ENCODE measurements at regions not wholly inside any gene's neighbourhood (a gene's known extent, or its start where the extent isn't known, plus 50 kb on each side); places are given as distances from the start of the nearest gene placed in this dataset.

GRCh38 chrX:10798041-10798440 is 177.7 kb upstream of the MID1 start:
- POLR2A ChIA-PET = no interaction called here
- H3K27ac Mint-ChIP-seq = no peak overlapping the region

GRCh38 chrX:10800796-10801195 is 180.4 kb upstream of the MID1 start:
- Mint-ChIP-seq H3K9me3 (no peaks in the 10 kb centered on the region), H3K4me1 (no peaks in the 10 kb centered on the region), H3K36me3 (ENCODE audit: low read depth) (no peaks in the 10 kb centered on the region), H3K27me3 (no peaks in the 10 kb centered on the region), H3K4me3 (no peak overlapping the region), H3K27ac (no peak overlapping the region)
- CTCF ChIA-PET = no interaction called here
- no peak for DNase-seq
- POLR2A ChIA-PET = no interaction called here

More at GRCh38 chrX:10798041-10798440, 177.7 kb upstream of the MID1 start:
- H3K27me3 Mint-ChIP-seq = no peaks in the 10 kb centered on the region
- no peak for DNase-seq
- H3K4me3 Mint-ChIP-seq = no peak overlapping the region
- CTCF ChIA-PET = no interaction called here
- H3K4me1 Mint-ChIP-seq = no peaks in the 10 kb centered on the region
- H3K36me3 Mint-ChIP-seq (ENCODE audit: low read depth) = no peaks in the 10 kb centered on the region
- no peaks in the 10 kb centered on the region for H3K9me3 Mint-ChIP-seq

- ChIA-PET CTCF (no interaction called here), POLR2A (no interaction called here)
- Mint-ChIP-seq H3K27me3 (no peaks in the 10 kb centered on the region), H3K4me1 (no peaks in the 10 kb centered on the region), H3K36me3 (ENCODE audit: low read depth) (no peaks in the 10 kb centered on the region), H3K4me3 (no peak overlapping the region), H3K27ac (no peak overlapping the region), H3K9me3 (no peaks in the 10 kb centered on the region)
- DNase-seq = no peak
Observed at GRCh38 chrX:10811111-10811510, 190.7 kb upstream of the MID1 start.

- Mint-ChIP-seq H3K27me3 (no peaks in the 10 kb centered on the region), H3K4me3 (no peak overlapping the region), H3K9me3 (no peaks in the 10 kb centered on the region), H3K27ac (no peak overlapping the region), H3K4me1 (no peaks in the 10 kb centered on the region), H3K36me3 (ENCODE audit: low read depth) (no peaks in the 10 kb centered on the region)
- POLR2A ChIA-PET = no interaction called here
- no peak for DNase-seq
- CTCF ChIA-PET = no interaction called here
Observed at GRCh38 chrX:10813761-10814160, 193.4 kb upstream of the MID1 start.

- no peaks in the 10 kb centered on the region for H3K9me3 Mint-ChIP-seq
- H3K27me3 Mint-ChIP-seq = no peaks in the 10 kb centered on the region
- no peak overlapping the region for H3K27ac Mint-ChIP-seq
- no peaks in the 10 kb centered on the region for H3K4me1 Mint-ChIP-seq
- no peak for DNase-seq
- POLR2A ChIA-PET = no interaction called here
- no peaks in the 10 kb centered on the region for H3K36me3 Mint-ChIP-seq (ENCODE audit: low read depth)
- CTCF ChIA-PET = no interaction called here
- H3K4me3 Mint-ChIP-seq = no peak overlapping the region
Observed at GRCh38 chrX:10818651-10819050, 198.3 kb upstream of the MID1 start.

GRCh38 chrX:10819973-10820372 is 199.6 kb upstream of the MID1 start:
- Mint-ChIP-seq H3K36me3 (ENCODE audit: low read depth) (no peaks in the 10 kb centered on the region), H3K4me1 (no peaks in the 10 kb centered on the region), H3K4me3 (no peak overlapping the region), H3K27ac (no peak overlapping the region), H3K9me3 (peaks cover 2% of the 10 kb centered on the region), H3K27me3 (no peaks in the 10 kb centered on the region)
- no peak for DNase-seq
- POLR2A ChIA-PET = no interaction called here
- CTCF ChIA-PET = no interaction called here

GRCh38 chrX:10821293-10821692 is 200.9 kb upstream of the MID1 start:
- H3K4me3 Mint-ChIP-seq = no peak overlapping the region
- no peak overlapping the region for H3K27ac Mint-ChIP-seq
- DNase-seq = no peak
- H3K27me3 Mint-ChIP-seq = no peaks in the 10 kb centered on the region
- H3K4me1 Mint-ChIP-seq = no peaks in the 10 kb centered on the region
- H3K36me3 Mint-ChIP-seq (ENCODE audit: low read depth) = no peaks in the 10 kb centered on the region
- POLR2A ChIA-PET = no interaction called here
- peaks cover 2% of the 10 kb centered on the region for H3K9me3 Mint-ChIP-seq
- CTCF ChIA-PET = no interaction called here

GRCh38 chrX:10828036-10828435 is 207.7 kb upstream of the MID1 start:
- DNase-seq = no peak
- no peaks in the 10 kb centered on the region for H3K36me3 Mint-ChIP-seq (ENCODE audit: low read depth)
- H3K27me3 Mint-ChIP-seq = no peaks in the 10 kb centered on the region
- H3K9me3 Mint-ChIP-seq = peaks cover 2% of the 10 kb centered on the region
- ChIA-PET CTCF (no interaction called here), POLR2A (no interaction called here)
- H3K4me1 Mint-ChIP-seq = no peaks in the 10 kb centered on the region
- H3K27ac Mint-ChIP-seq = no peak overlapping the region
- H3K4me3 Mint-ChIP-seq = no peak overlapping the region

- H3K4me3 Mint-ChIP-seq = no peak overlapping the region
- DNase-seq = no peak
- ChIA-PET CTCF (no interaction called here), POLR2A (no interaction called here)
- peaks cover 2% of the 10 kb centered on the region for H3K9me3 Mint-ChIP-seq
- no peaks in the 10 kb centered on the region for H3K4me1 Mint-ChIP-seq
- no peaks in the 10 kb centered on the region for H3K36me3 Mint-ChIP-seq (ENCODE audit: low read depth)
- H3K27ac Mint-ChIP-seq = no peak overlapping the region
- H3K27me3 Mint-ChIP-seq = no peaks in the 10 kb centered on the region
Observed at GRCh38 chrX:10828640-10829039, 208.3 kb upstream of the MID1 start.

GRCh38 chrX:10831716-10832502 is 211.5 kb upstream of the MID1 start:
- no peak overlapping the region for H3K4me3 Mint-ChIP-seq
- H3K9me3 Mint-ChIP-seq = no peaks in the 10 kb centered on the region
- no peaks in the 10 kb centered on the region for H3K36me3 Mint-ChIP-seq (ENCODE audit: low read depth)
- H3K27ac Mint-ChIP-seq = no peak overlapping the region
- no peaks in the 10 kb centered on the region for H3K27me3 Mint-ChIP-seq
- DNase-seq = no peak
- H3K4me1 Mint-ChIP-seq = no peaks in the 10 kb centered on the region
- CTCF ChIA-PET = no interaction called here
- POLR2A ChIA-PET = no interaction called here

- Mint-ChIP-seq H3K9me3 (no peaks in the 10 kb centered on the region), H3K27me3 (no peaks in the 10 kb centered on the region), H3K27ac (no peak overlapping the region), H3K4me1 (no peaks in the 10 kb centered on the region), H3K4me3 (no peak overlapping the region), H3K36me3 (ENCODE audit: low read depth) (no peaks in the 10 kb centered on the region)
- DNase-seq = no peak
- ChIA-PET POLR2A (no interaction called here), CTCF (no interaction called here)
Observed at GRCh38 chrX:10833299-10834169, 213.1 kb upstream of the MID1 start.

- Mint-ChIP-seq H3K36me3 (ENCODE audit: low read depth) (no peaks in the 10 kb centered on the region), H3K4me3 (no peak overlapping the region), H3K27me3 (no peaks in the 10 kb centered on the region), H3K27ac (no peak overlapping the region), H3K9me3 (no peaks in the 10 kb centered on the region), H3K4me1 (no peaks in the 10 kb centered on the region)
- DNase-seq = no peak
- POLR2A ChIA-PET = no interaction called here
- CTCF ChIA-PET = no interaction called here
Observed at GRCh38 chrX:10841579-10841978, 221.2 kb upstream of the MID1 start.

GRCh38 chrX:10842646-10843045 is 222.3 kb upstream of the MID1 start:
- H3K27me3 Mint-ChIP-seq = no peaks in the 10 kb centered on the region
- ChIA-PET POLR2A (no interaction called here), CTCF (interaction anchor here (0.7 kb wide), 1 partner anchor 1857 kb away, joined by 5 read pairs; no protein-coding TSS in a partner anchor)
- no peak overlapping the region for H3K27ac Mint-ChIP-seq
- no peak overlapping the region for H3K4me3 Mint-ChIP-seq
- no peaks in the 10 kb centered on the region for H3K36me3 Mint-ChIP-seq (ENCODE audit: low read depth)
- no peaks in the 10 kb centered on the region for H3K4me1 Mint-ChIP-seq
- no peaks in the 10 kb centered on the region for H3K9me3 Mint-ChIP-seq
- no peak for DNase-seq

GRCh38 chrX:10847333-10847732 is 226.9 kb upstream of the MID1 start:
- no peak overlapping the region for H3K4me3 Mint-ChIP-seq
- H3K27me3 Mint-ChIP-seq = no peaks in the 10 kb centered on the region
- CTCF ChIA-PET = no interaction called here
- no peak overlapping the region for H3K27ac Mint-ChIP-seq
- no peak for DNase-seq
- POLR2A ChIA-PET = no interaction called here
- no peaks in the 10 kb centered on the region for H3K36me3 Mint-ChIP-seq (ENCODE audit: low read depth)
- H3K9me3 Mint-ChIP-seq = no peaks in the 10 kb centered on the region
- no peaks in the 10 kb centered on the region for H3K4me1 Mint-ChIP-seq

Data from activated CD4-positive, alpha-beta memory T cell treated with anti-CD3 and anti-CD28 coated beads, Interleukin-2, amount 10 ng/mL, durations not matched to agents 7 days and 5 days (primary cell).